GM12872 (cell line): ENCODE measurements at regions not wholly inside any gene's neighbourhood (a gene's known extent, or its start where the extent isn't known, plus 50 kb on each side); places are given as distances from the start of the nearest gene placed in this dataset.

Experiments used
- CTCF ChIP-seq: IDR thresholded peaks from 3 replicates; pipeline ENCODE4 v1.5.1; 2011; ENCODE audit warnings: low read depth, mild to moderate bottlenecking, low read length, moderate library complexity; ENCODE audit not compliant: insufficient read depth

GRCh38 chr1:166283600-166283999 lies 116.8 kb upstream of the FAM78B start:
- TF ChIP-seq CTCF = no peak

- TF ChIP-seq CTCF = no peak
Measured at GRCh38 chr1:166289309-166290050, 122.7 kb upstream of the FAM78B start.

- TF ChIP-seq CTCF = no peak
Measured at GRCh38 chr1:166295656-166296055, 128.9 kb upstream of the FAM78B start.

- TF ChIP-seq CTCF = no peak
Measured at GRCh38 chr1:166297993-166298392, 131.2 kb upstream of the FAM78B start.

GRCh38 chr1:166300767-166301166 lies 134.0 kb upstream of the FAM78B start:
- TF ChIP-seq CTCF = no peak

GRCh38 chr1:166302989-166303758 lies 136.4 kb upstream of the FAM78B start:
- TF ChIP-seq CTCF = no peak

GRCh38 chr1:166304131-166304530 lies 137.3 kb upstream of the FAM78B start:
- no peak for TF ChIP-seq CTCF
